ENCODE measurements at regions not wholly inside any gene's neighbourhood (a gene's known extent, or its start where the extent isn't known, plus 50 kb on each side); places are given as distances from the start of the nearest gene placed in this dataset.

- no peaks in the 10 kb centered on the region for H3K36me3 ChIP-seq (ENCODE audit: low read depth)
- H3K4me3 ChIP-seq: no peak overlapping the region
- no peak for TF ChIP-seq EZH2 (IDR thresholded peaks at IDR 0.05; ENCODE audit: insufficient read depth, poor library complexity, severe bottlenecking)
- H3F3A ChIP-seq (ENCODE audit: insufficient read depth): no peaks in the 10 kb centered on the region
- peak; percentile 24 for DNase-seq
- H3K9ac ChIP-seq: no peak overlapping the region
- H4K20me1 ChIP-seq (ENCODE audit: insufficient read depth): no peaks in the 10 kb centered on the region
- H3K27me3 ChIP-seq (replicated peaks; ENCODE audit: insufficient read depth): no peaks in the 10 kb centered on the region
- no peak overlapping the region for H3K27ac ChIP-seq
- H3K9me3 ChIP-seq (ENCODE audit: low read depth): no peaks in the 10 kb centered on the region
- H3K79me2 ChIP-seq (ENCODE audit: insufficient read depth): no peaks in the 10 kb centered on the region
- H2AFZ ChIP-seq: no peak overlapping the region
- H3K4me1 ChIP-seq (ENCODE audit: insufficient read depth): no peaks in the 10 kb centered on the region
- in situ Hi-C loops (cut with MboI): no loop called here
- no peak overlapping the region for H3K4me2 ChIP-seq (ENCODE audit: unreplicated experiment)
- no peaks in the 10 kb centered on the region for H3K9me2 ChIP-seq (ENCODE audit: insufficient read depth)
Measured at GRCh38 chr2:49241991-49242390, 87.7 kb upstream of the FSHR start.

GRCh38 chr2:49241501-49241900, 87.2 kb upstream of the FSHR start:
- DNase-seq: peak; percentile 20
- no peaks in the 10 kb centered on the region for H3K27me3 ChIP-seq (replicated peaks; ENCODE audit: insufficient read depth)
- H3K9me2 ChIP-seq (ENCODE audit: insufficient read depth): no peaks in the 10 kb centered on the region
- no peak overlapping the region for H2AFZ ChIP-seq
- H3K9me3 ChIP-seq (ENCODE audit: low read depth): no peaks in the 10 kb centered on the region
- H4K20me1 ChIP-seq (ENCODE audit: insufficient read depth): no peaks in the 10 kb centered on the region
- no peak overlapping the region for H3K27ac ChIP-seq
- H3K36me3 ChIP-seq (ENCODE audit: low read depth): no peaks in the 10 kb centered on the region
- H3K4me3 ChIP-seq: no peak overlapping the region
- no peak overlapping the region for H3K4me2 ChIP-seq (ENCODE audit: unreplicated experiment)
- in situ Hi-C loops (cut with MboI): no loop called here
- H3F3A ChIP-seq (ENCODE audit: insufficient read depth): no peaks in the 10 kb centered on the region
- no peak overlapping the region for H3K9ac ChIP-seq
- no peaks in the 10 kb centered on the region for H3K79me2 ChIP-seq (ENCODE audit: insufficient read depth)
- no peaks in the 10 kb centered on the region for H3K4me1 ChIP-seq (ENCODE audit: insufficient read depth)
- TF ChIP-seq EZH2 (IDR thresholded peaks at IDR 0.05; ENCODE audit: insufficient read depth, poor library complexity, severe bottlenecking) (no peak), EZH2phosphoT487 (IDR thresholded peaks at IDR 0.05; ENCODE audit: insufficient read depth, low read depth) (no peak)

- H3K27me3 ChIP-seq (replicated peaks; ENCODE audit: insufficient read depth): no peaks in the 10 kb centered on the region
- no peaks in the 10 kb centered on the region for H3F3A ChIP-seq (ENCODE audit: insufficient read depth)
- TF ChIP-seq EZH2 (IDR thresholded peaks at IDR 0.05; ENCODE audit: insufficient read depth, poor library complexity, severe bottlenecking): no peak
- no peak for TF ChIP-seq EZH2phosphoT487 (IDR thresholded peaks at IDR 0.05; ENCODE audit: insufficient read depth, low read depth)
- H4K20me1 ChIP-seq (ENCODE audit: insufficient read depth): no peaks in the 10 kb centered on the region
- H3K4me2 ChIP-seq (ENCODE audit: unreplicated experiment): no peak overlapping the region
- no peaks in the 10 kb centered on the region for H3K36me3 ChIP-seq (ENCODE audit: low read depth)
- H3K79me2 ChIP-seq (ENCODE audit: insufficient read depth): no peaks in the 10 kb centered on the region
- 11 to 24% methylated on average over 3 of the region's 3 CpGs for WGBS, 2 experiments (ENCODE audit: low coverage in 1 of 2, low lambda C conversion rate in 2 of 2, missing lambda C conversion rate in 2 of 2)
- no peak for DNase-seq
- H2AFZ ChIP-seq: no peak overlapping the region
- H3K9me2 ChIP-seq (ENCODE audit: insufficient read depth): no peaks in the 10 kb centered on the region
- in situ Hi-C loops (cut with MboI): no loop called here
- H3K9me3 ChIP-seq (ENCODE audit: low read depth): no peaks in the 10 kb centered on the region
- no peak overlapping the region for H3K27ac ChIP-seq
- H3K4me1 ChIP-seq (ENCODE audit: insufficient read depth): no peaks in the 10 kb centered on the region
- no peak overlapping the region for H3K4me3 ChIP-seq
- no peak overlapping the region for H3K9ac ChIP-seq
Measured at GRCh38 chr2:49240608-49241007, 86.3 kb upstream of the FSHR start.

- Histone ChIP-seq H4K20me1 (ENCODE audit: insufficient read depth) (no peaks in the 10 kb centered on the region), H3K9me3 (ENCODE audit: low read depth) (no peaks in the 10 kb centered on the region), H2AFZ (no peak overlapping the region), H3K4me3 (no peak overlapping the region), H3F3A (ENCODE audit: insufficient read depth) (no peaks in the 10 kb centered on the region), H3K27me3 (replicated peaks; ENCODE audit: insufficient read depth) (no peaks in the 10 kb centered on the region), H3K9me2 (ENCODE audit: insufficient read depth) (no peaks in the 10 kb centered on the region), H3K4me1 (ENCODE audit: insufficient read depth) (no peaks in the 10 kb centered on the region), H3K36me3 (ENCODE audit: low read depth) (no peaks in the 10 kb centered on the region), H3K79me2 (ENCODE audit: insufficient read depth) (no peaks in the 10 kb centered on the region), H3K27ac (no peak overlapping the region), H3K9ac (no peak overlapping the region), H3K4me2 (ENCODE audit: unreplicated experiment) (no peak overlapping the region)
- no peak for TF ChIP-seq EZH2phosphoT487 (IDR thresholded peaks at IDR 0.05; ENCODE audit: insufficient read depth, low read depth)
- no peak for TF ChIP-seq EZH2 (IDR thresholded peaks at IDR 0.05; ENCODE audit: insufficient read depth, poor library complexity, severe bottlenecking)
- no peak for DNase-seq
- in situ Hi-C loops (cut with MboI): no loop called here
Measured at GRCh38 chr2:49238604-49238960, 84.3 kb upstream of the FSHR start.

- Histone ChIP-seq H3K9me3 (ENCODE audit: low read depth) (no peaks in the 10 kb centered on the region), H3K36me3 (ENCODE audit: low read depth) (no peaks in the 10 kb centered on the region), H3K27ac (no peak overlapping the region), H3K27me3 (replicated peaks; ENCODE audit: insufficient read depth) (no peaks in the 10 kb centered on the region), H3K4me1 (ENCODE audit: insufficient read depth) (no peaks in the 10 kb centered on the region), H3K9ac (no peak overlapping the region), H3F3A (ENCODE audit: insufficient read depth) (no peaks in the 10 kb centered on the region), H4K20me1 (ENCODE audit: insufficient read depth) (no peaks in the 10 kb centered on the region), H3K4me2 (ENCODE audit: unreplicated experiment) (no peak overlapping the region), H2AFZ (no peak overlapping the region), H3K79me2 (ENCODE audit: insufficient read depth) (no peaks in the 10 kb centered on the region), H3K9me2 (ENCODE audit: insufficient read depth) (no peaks in the 10 kb centered on the region), H3K4me3 (no peak overlapping the region)
- TF ChIP-seq EZH2 (IDR thresholded peaks at IDR 0.05; ENCODE audit: insufficient read depth, poor library complexity, severe bottlenecking): no peak
- no peak for TF ChIP-seq EZH2phosphoT487 (IDR thresholded peaks at IDR 0.05; ENCODE audit: insufficient read depth, low read depth)
- 25 to 26% methylated on average over 6 of the region's 6 CpGs for WGBS, 2 experiments (ENCODE audit: low coverage in 1 of 2, low lambda C conversion rate in 2 of 2, missing lambda C conversion rate in 2 of 2)
- no peak for DNase-seq
- in situ Hi-C loops (cut with MboI): no loop called here
Measured at GRCh38 chr2:49237867-49238603, 83.7 kb upstream of the FSHR start.
